Activated T-cell treated with anti-CD3 and anti-CD28 coated beads, Interleukin-2, amount 50 U/mL, for 4 hours (primary cell): ENCODE measurements at regions not wholly inside any gene's neighbourhood (a gene's known extent, or its start where the extent isn't known, plus 50 kb on each side); places are given as distances from the start of the nearest gene placed in this dataset.
"Not testable (repeated sequence)": the region's sequence is repeated elsewhere in the genome, so short reads cannot be mapped to it uniquely, and the experiment has no call there.

Source experiments
- ATAC-seq, 2 donors: fragments of 200-7000 bp; cut with Tn5 transposase; one replicate each; pipeline ENCODE4 v1.10.0; 2021
- DNase-seq: peaks from one replicate; pipeline ENCODE4 v3.0.0-alpha.2; 2020
- H3K27me3 Mint-ChIP-seq: one replicate; pipeline ENCODE4 v1.8.0; 2021; ENCODE audit warnings: low read depth, mixed read lengths
- H3K36me3 Mint-ChIP-seq: one replicate; pipeline ENCODE4 v1.8.0; 2022; ENCODE audit warnings: mixed read lengths; ENCODE audit not compliant: insufficient read depth
- H3K4me1 Mint-ChIP-seq: one replicate; pipeline ENCODE4 v1.8.0; 2021; ENCODE audit warnings: low read depth, mixed read lengths
- H3K4me3 Mint-ChIP-seq: one replicate; pipeline ENCODE4 v1.8.0; 2021; ENCODE audit warnings: mild to moderate bottlenecking, moderate library complexity, mixed read lengths
- H3K9me3 Mint-ChIP-seq: one replicate; pipeline ENCODE4 v1.8.0; 2021; ENCODE audit warnings: mixed read lengths

- Mint-ChIP-seq H3K4me3 (no peak overlapping the region), H3K36me3 (no peaks in the 10 kb centered on the region), H3K9me3 (no peaks in the 10 kb centered on the region), H3K4me1 (peaks cover 2% of the 10 kb centered on the region), H3K27me3 (no peaks in the 10 kb centered on the region)
- ATAC-seq, result no peak
- DNase-seq, result no peak
Observed at GRCh38 chr4:40681600-40681999, 51.9 kb upstream of the RBM47 start.

GRCh38 chr4:40682290-40683101 is 52.8 kb upstream of the RBM47 start:
- Mint-ChIP-seq H3K9me3 (no peaks in the 10 kb centered on the region), H3K4me3 (no peak overlapping the region), H3K27me3 (no peaks in the 10 kb centered on the region), H3K36me3 (no peaks in the 10 kb centered on the region), H3K4me1 (peaks cover 2% of the 10 kb centered on the region)
- ATAC-seq, result peak; percentile 53 to 54
- no peak for DNase-seq

- H3K4me3 Mint-ChIP-seq, ATAC-seq, H3K36me3 Mint-ChIP-seq, H3K27me3 Mint-ChIP-seq, DNase-seq, H3K9me3 Mint-ChIP-seq: not testable (repeated sequence)
- peaks cover 10% of the 10 kb centered on the region for H3K4me1 Mint-ChIP-seq
Observed at GRCh38 chr4:40683536-40684145, 54.0 kb upstream of the RBM47 start.

GRCh38 chr4:40684404-40684803 is 54.7 kb upstream of the RBM47 start:
- H3K27me3 Mint-ChIP-seq, result no peaks in the 10 kb centered on the region
- H3K36me3 Mint-ChIP-seq, result no peaks in the 10 kb centered on the region
- no peak overlapping the region for H3K4me3 Mint-ChIP-seq
- no peaks in the 10 kb centered on the region for H3K9me3 Mint-ChIP-seq
- ATAC-seq, result no peak
- peaks cover 10% of the 10 kb centered on the region for H3K4me1 Mint-ChIP-seq
- DNase-seq, result no peak

- DNase-seq (no peak), ATAC-seq (no peak)
- Mint-ChIP-seq H3K4me1 (peaks cover 10% of the 10 kb centered on the region), H3K36me3 (no peaks in the 10 kb centered on the region), H3K9me3 (no peaks in the 10 kb centered on the region), H3K27me3 (no peaks in the 10 kb centered on the region), H3K4me3 (no peak overlapping the region)
Observed at GRCh38 chr4:40685300-40685699, 55.6 kb upstream of the RBM47 start.

GRCh38 chr4:40686081-40686913 is 56.6 kb upstream of the RBM47 start:
- DNase-seq (no peak), ATAC-seq (no peak)
- Mint-ChIP-seq H3K9me3 (no peaks in the 10 kb centered on the region), H3K4me1 (peaks cover 10% of the 10 kb centered on the region), H3K36me3 (no peaks in the 10 kb centered on the region), H3K4me3 (no peak overlapping the region), H3K27me3 (peaks cover 5% of the 10 kb centered on the region)

- peaks cover 5% of the 10 kb centered on the region for H3K27me3 Mint-ChIP-seq
- H3K9me3 Mint-ChIP-seq, result no peaks in the 10 kb centered on the region
- H3K36me3 Mint-ChIP-seq, result no peaks in the 10 kb centered on the region
- H3K4me1 Mint-ChIP-seq, result peaks cover 9% of the 10 kb centered on the region
- DNase-seq (no peak), ATAC-seq (peak in 1 of 2 donors; percentile 7)
- H3K4me3 Mint-ChIP-seq, result no peak overlapping the region
Observed at GRCh38 chr4:40687676-40688389, 58.2 kb upstream of the RBM47 start.

GRCh38 chr4:40688446-40689095 is 58.9 kb upstream of the RBM47 start:
- Mint-ChIP-seq H3K36me3 (no peaks in the 10 kb centered on the region), H3K4me3 (no peak overlapping the region), H3K9me3 (no peaks in the 10 kb centered on the region), H3K4me1 (peaks cover 9% of the 10 kb centered on the region), H3K27me3 (peaks cover 5% of the 10 kb centered on the region)
- DNase-seq, result no peak
- ATAC-seq, result peak; percentile 94 to 95

- H3K27me3 Mint-ChIP-seq, result peaks cover 5% of the 10 kb centered on the region
- H3K4me3 Mint-ChIP-seq, result no peak overlapping the region
- DNase-seq (no peak), ATAC-seq (no peak)
- no peaks in the 10 kb centered on the region for H3K4me1 Mint-ChIP-seq
- no peaks in the 10 kb centered on the region for H3K36me3 Mint-ChIP-seq
- no peaks in the 10 kb centered on the region for H3K9me3 Mint-ChIP-seq
Observed at GRCh38 chr4:40693946-40694345, 55.8 kb upstream of the NSUN7 start.

GRCh38 chr4:40697476-40697875 is 52.3 kb upstream of the NSUN7 start:
- H3K27me3 Mint-ChIP-seq, H3K36me3 Mint-ChIP-seq, H3K9me3 Mint-ChIP-seq, ATAC-seq, H3K4me3 Mint-ChIP-seq, DNase-seq: not testable (repeated sequence)
- peaks cover 17% of the 10 kb centered on the region for H3K4me1 Mint-ChIP-seq

GRCh38 chr4:40698733-40699132 is 51.0 kb upstream of the NSUN7 start:
- Mint-ChIP-seq H3K9me3 (peaks cover 3% of the 10 kb centered on the region), H3K4me1 (peaks cover 21% of the 10 kb centered on the region), H3K36me3 (no peaks in the 10 kb centered on the region), H3K4me3 (no peak overlapping the region), H3K27me3 (no peaks in the 10 kb centered on the region)
- ATAC-seq (no peak), DNase-seq (no peak)

- no peak overlapping the region for H3K4me3 Mint-ChIP-seq
- ATAC-seq (peak; percentile 53 to 73), DNase-seq (no peak)
Observed at GRCh38 chr4:40699648-40700047, 50.1 kb upstream of the NSUN7 start.

More at GRCh38 chr4:40699648-40700047, 50.1 kb upstream of the NSUN7 start:
- Mint-ChIP-seq H3K36me3 (no peaks in the 10 kb centered on the region), H3K27me3 (no peaks in the 10 kb centered on the region), H3K4me1 (peaks cover 21% of the 10 kb centered on the region), H3K9me3 (peaks cover 3% of the 10 kb centered on the region)
